Liver (tissue), 8 donors: ENCODE measurements at regions not wholly inside any gene's neighbourhood (a gene's known extent, or its start where the extent isn't known, plus 50 kb on each side); places are given as distances from the start of the nearest gene placed in this dataset.

ENCODE experiments used
- DNase-seq: peaks from one replicate; pipeline ENCODE4 v3.0.0-alpha.2; 2017; ENCODE audit warnings: low spot score
- H3K27ac ChIP-seq, 2 donors: one replicate each; pipeline ENCODE4 v1.7.0; 2013; ENCODE audit warnings: inconsistent platforms in 2 of 2, low read length in 2 of 2, control low read depth in 1 of 2, low read depth in 1 of 2, mild to moderate bottlenecking in 1 of 2
- H3K27me3 ChIP-seq, 4 donors: one replicate each; pipeline versions ENCODE4 v1.6.1 to v1.7.0; 2013; ENCODE audit warnings: low read length in 3 of 4, inconsistent platforms in 1 of 4, mild to moderate bottlenecking in 1 of 4, moderate library complexity in 1 of 4; ENCODE audit not compliant: control insufficient read depth in 4 of 4, insufficient read depth in 4 of 4
- H3K36me3 ChIP-seq, 4 donors: one replicate each; pipeline versions ENCODE4 v1.6.1 to v1.7.0; 2013; ENCODE audit warnings: low read length in 3 of 4, mild to moderate bottlenecking in 3 of 4, low read depth in 1 of 4, moderate library complexity in 1 of 4; ENCODE audit not compliant: control insufficient read depth in 4 of 4, insufficient read depth in 3 of 4
- H3K4me1 ChIP-seq, 4 donors: one replicate each; pipeline versions ENCODE4 v1.6.1 to v1.7.0; 2013; ENCODE audit warnings: low read length in 3 of 4, mild to moderate bottlenecking in 3 of 4, moderate library complexity in 1 of 4; ENCODE audit not compliant: control insufficient read depth in 4 of 4, insufficient read depth in 4 of 4
- H3K4me3 ChIP-seq, 3 donors: one replicate each; pipeline versions ENCODE4 v1.6.1 to v1.7.0; 2013; ENCODE audit warnings: low read length in 3 of 3, control low read depth in 1 of 3, low read depth in 1 of 3, mild to moderate bottlenecking in 1 of 3
- H3K9ac ChIP-seq, 2 donors: one replicate each; pipeline ENCODE4 v1.7.0; 2013; ENCODE audit warnings: low read length in 2 of 2, mild to moderate bottlenecking in 2 of 2, moderate library complexity in 2 of 2, control low read depth in 1 of 2, low read depth in 1 of 2
- H3K9me3 ChIP-seq, 4 donors: one replicate each; pipeline versions ENCODE4 v1.6.1 to v1.7.0; 2013; ENCODE audit warnings: low read length in 3 of 4; ENCODE audit not compliant: control insufficient read depth in 4 of 4
- ATF3 ChIP-seq: IDR thresholded peaks from 2 replicates; pipeline ENCODE4 v1.6.1; 2016; ENCODE audit warnings: antibody characterized with exemption
- EGR1 ChIP-seq, 2 donors: IDR thresholded peaks; 2 replicates each; pipeline ENCODE4 v1.6.1; 2016 to 2018; ENCODE audit warnings: antibody characterized with exemption in 2 of 2, low read depth in 2 of 2
- FOXA1 ChIP-seq: IDR thresholded peaks from 2 replicates; pipeline ENCODE4 v1.6.1; 2016; ENCODE audit warnings: antibody characterized with exemption
- FOXA2 ChIP-seq: IDR thresholded peaks from 2 replicates; pipeline ENCODE4 v1.6.1; 2016; ENCODE audit warnings: antibody characterized with exemption
- GABPA ChIP-seq, 2 donors: IDR thresholded peaks in 1 of 2; conservative IDR thresholded peaks in 1 of 2; 2 replicates each; pipeline ENCODE4 v1.6.1; 2016; ENCODE audit warnings: antibody characterized with exemption in 2 of 2, mild to moderate bottlenecking in 1 of 2, moderate library complexity in 1 of 2
- HNF4A ChIP-seq, 2 donors: conservative IDR thresholded peaks; 2 replicates each; pipeline ENCODE4 v1.6.1; 2016; ENCODE audit warnings: antibody characterized with exemption in 2 of 2, mild to moderate bottlenecking in 2 of 2
- HNF4G ChIP-seq: IDR thresholded peaks from 2 replicates; pipeline ENCODE4 v1.6.1; 2016; ENCODE audit warnings: antibody characterized with exemption
- JUND ChIP-seq, 2 donors: IDR thresholded peaks; 2 replicates each; pipeline ENCODE4 v1.6.1; 2016; ENCODE audit warnings: antibody characterized with exemption in 2 of 2
- NR2F2 ChIP-seq: IDR thresholded peaks from 2 replicates; pipeline ENCODE4 v1.6.1; 2016; ENCODE audit warnings: antibody characterized with exemption
- RAD21 ChIP-seq, 2 donors: IDR thresholded peaks; 2 replicates each; pipeline ENCODE4 v1.6.1; 2016; ENCODE audit warnings: antibody characterized with exemption in 2 of 2, mild to moderate bottlenecking in 2 of 2
- REST ChIP-seq: IDR thresholded peaks from 2 replicates; pipeline ENCODE4 v1.6.1; 2016; ENCODE audit warnings: antibody characterized with exemption, mild to moderate bottlenecking
- RXRA ChIP-seq, 2 donors: IDR thresholded peaks; 2 replicates each; pipeline ENCODE4 v1.6.1; 2017 to 2018; ENCODE audit warnings: antibody characterized with exemption in 2 of 2, mild to moderate bottlenecking in 1 of 2
- SP1 ChIP-seq: IDR thresholded peaks from 2 replicates; pipeline ENCODE4 v1.6.1; 2018; ENCODE audit warnings: antibody characterized with exemption, mild to moderate bottlenecking
- TAF1 ChIP-seq: conservative IDR thresholded peaks from 2 replicates; pipeline ENCODE4 v1.6.1; 2016; ENCODE audit warnings: antibody characterized with exemption, mild to moderate bottlenecking
- YY1 ChIP-seq: IDR thresholded peaks from 2 replicates; pipeline ENCODE4 v1.6.1; 2016; ENCODE audit warnings: antibody characterized with exemption, mild to moderate bottlenecking
- ZBTB33 ChIP-seq: IDR thresholded peaks from 2 replicates; pipeline ENCODE4 v1.6.1; 2016; ENCODE audit warnings: antibody characterized with exemption
- WGBS: extraction: QIAGEN DNeasy Blood & Tissue Kit; methylation state at CpG from one replicate; pipeline ENCODE4 v1.1.7; 2013; 5-methylcytosine and 5-hydroxymethylcytosine counted together
- TF ChIP-seq, protein P1 (sequence below): fragments of 150-350 bp; IDR thresholded peaks from 2 replicates; pipeline ENCODE4 v1.5.1; 2017; ENCODE audit warnings: improper control_type of control experiment, low read depth, low read length; ENCODE audit not compliant: missing input control
- TF ChIP-seq, protein P2 (sequence below): IDR thresholded peaks from 2 replicates; pipeline ENCODE4 v1.6.1; 2016; ENCODE audit warnings: antibody characterized with exemption
- donor health status: healthy.
- donor health status: healthy.
- donor health status: healthy.
- donor health status: healthy.
- donor health status: healthy.

DNA sequence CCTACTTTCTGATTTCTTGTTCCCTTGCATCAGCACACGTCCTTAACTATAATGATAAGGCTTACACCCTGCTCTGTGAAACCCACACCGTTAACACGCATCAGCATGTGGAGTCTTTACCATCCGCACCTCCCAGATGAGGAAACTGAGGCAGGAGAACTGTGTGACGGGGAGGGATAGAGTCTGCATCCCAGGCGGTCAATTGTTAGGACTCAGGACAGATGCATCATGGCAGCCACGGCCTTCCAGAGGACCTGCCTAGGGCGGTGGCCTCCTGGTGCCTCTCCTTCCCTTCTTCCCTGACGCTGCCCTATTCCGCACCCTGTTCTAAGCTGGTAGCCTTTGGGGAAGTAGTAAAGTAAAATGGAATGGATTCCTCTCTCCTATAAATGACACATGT lies 326.0 kb downstream of the TEX29 start:
- Histone ChIP-seq H3K27me3 (no peaks in the 10 kb centered on the region), H3K4me3 (no peak overlapping the region), H3K36me3 (no peaks in the 10 kb centered on the region), H3K9me3 (no peaks in the 10 kb centered on the region), H3K27ac (no peak overlapping the region), H3K9ac (no peak overlapping the region), H3K4me1 (peaks cover 0 to 1% (median 0%) of the 10 kb centered on the region in 4 donors)
- TF ChIP-seq EGR1 (IDR thresholded peaks at IDR 0.05; ENCODE audit: low read depth in 2 of 2), result no peak
- no peak for TF ChIP-seq ATF3
- TF ChIP-seq, protein P1, sequence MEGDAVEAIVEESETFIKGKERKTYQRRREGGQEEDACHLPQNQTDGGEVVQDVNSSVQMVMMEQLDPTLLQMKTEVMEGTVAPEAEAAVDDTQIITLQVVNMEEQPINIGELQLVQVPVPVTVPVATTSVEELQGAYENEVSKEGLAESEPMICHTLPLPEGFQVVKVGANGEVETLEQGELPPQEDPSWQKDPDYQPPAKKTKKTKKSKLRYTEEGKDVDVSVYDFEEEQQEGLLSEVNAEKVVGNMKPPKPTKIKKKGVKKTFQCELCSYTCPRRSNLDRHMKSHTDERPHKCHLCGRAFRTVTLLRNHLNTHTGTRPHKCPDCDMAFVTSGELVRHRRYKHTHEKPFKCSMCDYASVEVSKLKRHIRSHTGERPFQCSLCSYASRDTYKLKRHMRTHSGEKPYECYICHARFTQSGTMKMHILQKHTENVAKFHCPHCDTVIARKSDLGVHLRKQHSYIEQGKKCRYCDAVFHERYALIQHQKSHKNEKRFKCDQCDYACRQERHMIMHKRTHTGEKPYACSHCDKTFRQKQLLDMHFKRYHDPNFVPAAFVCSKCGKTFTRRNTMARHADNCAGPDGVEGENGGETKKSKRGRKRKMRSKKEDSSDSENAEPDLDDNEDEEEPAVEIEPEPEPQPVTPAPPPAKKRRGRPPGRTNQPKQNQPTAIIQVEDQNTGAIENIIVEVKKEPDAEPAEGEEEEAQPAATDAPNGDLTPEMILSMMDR, result no peak
- no peak for TF ChIP-seq RXRA (IDR thresholded peaks at IDR 0.05)
- no peak for TF ChIP-seq FOXA1
- no peak for TF ChIP-seq NR2F2
- TF ChIP-seq JUND (IDR thresholded peaks at IDR 0.05), result no peak
- TF ChIP-seq RAD21 (IDR thresholded peaks at IDR 0.05), result no peak
- TF ChIP-seq FOXA2, result no peak
- TF ChIP-seq GABPA (IDR thresholded peaks at IDR 0.05 in 1 of 2, conservative IDR thresholded peaks at IDR 0.05 in 1 of 2), result no peak
- DNase-seq, result no peak
- WGBS, result 92% methylated on average over 10 of the region's 10 CpGs

GRCh38 chr13:111648885-111649284 lies 328.4 kb downstream of the TEX29 start:
- Histone ChIP-seq H3K27me3 (no peaks in the 10 kb centered on the region), H3K4me3 (no peak overlapping the region), H3K27ac (no peak overlapping the region), H3K4me1 (peaks cover 0 to 1% (median 0%) of the 10 kb centered on the region in 4 donors), H3K36me3 (no peaks in the 10 kb centered on the region), H3K9ac (no peak overlapping the region), H3K9me3 (no peaks in the 10 kb centered on the region)
- no peak for DNase-seq
- 89% methylated on average over 4 of the region's 4 CpGs for WGBS
- TF ChIP-seq RXRA (IDR thresholded peaks at IDR 0.05), result no peak

DNA sequence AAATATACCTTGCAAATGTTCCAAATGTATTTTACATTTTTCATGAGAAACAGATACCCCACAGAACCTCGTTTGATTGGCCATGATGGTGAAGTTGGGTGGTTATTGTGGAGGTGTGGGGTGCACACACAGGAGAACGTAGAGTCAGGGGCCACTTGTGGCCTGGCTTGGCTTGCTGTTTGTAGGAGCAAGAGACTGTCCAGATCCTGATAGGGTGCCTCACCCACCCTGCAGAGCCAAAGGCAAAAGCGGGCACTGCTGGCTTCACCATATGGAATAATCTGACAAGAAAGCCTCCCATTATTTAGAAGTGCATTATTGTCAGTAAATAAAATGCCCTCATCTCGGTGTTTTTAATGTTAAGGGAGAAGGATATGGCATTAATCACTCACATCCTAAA lies 330.2 kb downstream of the TEX29 start:
- no peak overlapping the region for H3K27ac ChIP-seq
- H3K9ac ChIP-seq, result no peak overlapping the region
- TF ChIP-seq FOXA2 (no peak), RXRA (IDR thresholded peaks at IDR 0.05) (no peak), GABPA (IDR thresholded peaks at IDR 0.05 in 1 of 2, conservative IDR thresholded peaks at IDR 0.05 in 1 of 2) (no peak), SP1 (no peak), EGR1 (IDR thresholded peaks at IDR 0.05; ENCODE audit: low read depth in 2 of 2) (no peak), ATF3 (no peak), REST (no peak), TAF1 (no peak), FOXA1 (no peak), YY1 (no peak), HNF4G (no peak), HNF4A (conservative IDR thresholded peaks at IDR 0.05) (no peak), NR2F2 (no peak), ZBTB33 (no peak), JUND (IDR thresholded peaks at IDR 0.05) (no peak)
- TF ChIP-seq, protein P1, result no peak
- TF ChIP-seq, protein P2, sequence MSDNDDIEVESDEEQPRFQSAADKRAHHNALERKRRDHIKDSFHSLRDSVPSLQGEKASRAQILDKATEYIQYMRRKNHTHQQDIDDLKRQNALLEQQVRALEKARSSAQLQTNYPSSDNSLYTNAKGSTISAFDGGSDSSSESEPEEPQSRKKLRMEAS, result no peak
- H3K4me1 ChIP-seq, result peaks cover 0 to 1% (median 0%) of the 10 kb centered on the region in 4 donors
- H3K36me3 ChIP-seq, result no peaks in the 10 kb centered on the region
- no peak overlapping the region for H3K4me3 ChIP-seq
- no peaks in the 10 kb centered on the region for H3K9me3 ChIP-seq
- WGBS, result 72% methylated on average over 4 of the region's 4 CpGs
- no peak for DNase-seq
- H3K27me3 ChIP-seq, result peaks cover 0 to 2% (median 0%) of the 10 kb centered on the region in 4 donors
